ENCODE measurements at regions not wholly inside any gene's neighbourhood (a gene's known extent, or its start where the extent isn't known, plus 50 kb on each side); places are given as distances from the start of the nearest gene placed in this dataset.

DNA sequence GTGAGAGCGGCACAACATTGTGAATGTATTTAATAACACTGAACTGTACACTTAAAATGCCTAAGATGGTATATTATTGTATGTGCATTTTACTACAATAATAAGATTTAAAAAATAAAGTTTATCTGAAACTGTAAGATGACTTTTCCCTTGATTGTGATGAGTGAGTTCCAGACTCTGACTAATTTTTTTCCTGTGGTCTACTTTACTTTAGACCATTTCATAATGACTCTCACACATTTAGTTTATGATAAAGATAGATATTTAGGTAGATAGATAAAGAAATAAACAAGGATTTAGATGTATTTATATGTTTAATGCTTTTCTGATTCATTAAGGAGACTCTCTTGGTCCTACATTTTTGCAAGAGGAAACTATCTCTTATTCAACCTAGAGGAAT, 835.9 kb upstream of the SORCS1 start:
- Mint-ChIP-seq H3K4me3 (ENCODE audit: unreplicated experiment) (no peak overlapping the region), H3K4me1 (ENCODE audit: low read depth, unreplicated experiment) (no peaks in the 10 kb centered on the region), H3K27me3 (ENCODE audit: insufficient read depth, unreplicated experiment) (peaks cover 3% of the 10 kb centered on the region), H3K36me3 (ENCODE audit: insufficient read depth, unreplicated experiment) (no peaks in the 10 kb centered on the region), H3K27ac (ENCODE audit: unreplicated experiment) (no peak overlapping the region), H3K9me3 (ENCODE audit: unreplicated experiment) (no peaks in the 10 kb centered on the region)
- DNase-seq: no peak
- intact Hi-C loops (cut with micrococcal nuclease; ENCODE audit: unreplicated experiment): no loop called here
- BruUV-seq (replicated peaks): no TSS peak
- ChIA-PET POLR2A (no interaction called here), CTCF (no interaction called here)
- no peaks in the 10 kb centered on the region for H3K36me3 ChIP-seq (ENCODE audit: control insufficient read depth, insufficient read depth, low read length)
- H3K27me3 ChIP-seq (replicated peaks; ENCODE audit: control insufficient read depth, insufficient read depth, low read length): no peaks in the 10 kb centered on the region
- no peaks in the 10 kb centered on the region for H3K4me1 ChIP-seq
- H3K4me3 ChIP-seq (ENCODE audit: low read depth, low read length): no peak overlapping the region
- TF ChIP-seq, protein P1, sequence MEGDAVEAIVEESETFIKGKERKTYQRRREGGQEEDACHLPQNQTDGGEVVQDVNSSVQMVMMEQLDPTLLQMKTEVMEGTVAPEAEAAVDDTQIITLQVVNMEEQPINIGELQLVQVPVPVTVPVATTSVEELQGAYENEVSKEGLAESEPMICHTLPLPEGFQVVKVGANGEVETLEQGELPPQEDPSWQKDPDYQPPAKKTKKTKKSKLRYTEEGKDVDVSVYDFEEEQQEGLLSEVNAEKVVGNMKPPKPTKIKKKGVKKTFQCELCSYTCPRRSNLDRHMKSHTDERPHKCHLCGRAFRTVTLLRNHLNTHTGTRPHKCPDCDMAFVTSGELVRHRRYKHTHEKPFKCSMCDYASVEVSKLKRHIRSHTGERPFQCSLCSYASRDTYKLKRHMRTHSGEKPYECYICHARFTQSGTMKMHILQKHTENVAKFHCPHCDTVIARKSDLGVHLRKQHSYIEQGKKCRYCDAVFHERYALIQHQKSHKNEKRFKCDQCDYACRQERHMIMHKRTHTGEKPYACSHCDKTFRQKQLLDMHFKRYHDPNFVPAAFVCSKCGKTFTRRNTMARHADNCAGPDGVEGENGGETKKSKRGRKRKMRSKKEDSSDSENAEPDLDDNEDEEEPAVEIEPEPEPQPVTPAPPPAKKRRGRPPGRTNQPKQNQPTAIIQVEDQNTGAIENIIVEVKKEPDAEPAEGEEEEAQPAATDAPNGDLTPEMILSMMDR (IDR thresholded peaks at IDR 0.05; ENCODE audit: insufficient read depth in 1 of 2, low read depth in 1 of 2, low read length in 1 of 2, severe bottlenecking in 1 of 2, unreplicated experiment in 1 of 2): no peak
- no peaks in the 10 kb centered on the region for H3K9me3 ChIP-seq

DNA sequence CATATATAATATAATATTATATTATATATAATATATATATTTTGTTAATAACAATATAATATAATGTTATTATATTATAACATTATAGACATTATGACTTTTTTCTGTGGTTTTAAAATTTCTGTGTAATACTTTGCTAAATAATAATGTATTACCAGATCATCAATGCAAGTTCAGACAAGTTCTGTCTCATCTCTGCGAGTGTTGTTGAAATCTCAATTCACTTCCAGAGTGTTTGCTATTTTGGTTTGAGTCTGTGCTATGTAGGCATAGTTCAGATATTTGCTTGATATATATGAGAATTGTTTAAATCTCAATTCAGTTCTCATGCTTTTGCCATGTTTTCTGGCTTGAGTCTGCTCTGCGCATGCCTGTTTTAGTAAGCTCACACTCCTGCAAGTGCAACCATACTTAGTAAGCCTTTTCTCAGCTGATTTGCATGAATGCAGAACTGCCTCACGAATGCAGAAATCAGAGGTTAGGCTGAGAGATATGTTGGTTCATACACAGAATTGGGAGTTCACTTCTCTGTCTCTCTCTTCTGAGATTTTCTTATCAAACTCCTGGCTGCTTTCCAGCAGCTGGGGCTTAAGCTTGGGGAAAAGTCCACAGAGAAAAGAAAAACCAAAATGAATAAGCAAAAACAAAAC, 830.2 kb upstream of the SORCS1 start:
- Histone ChIP-seq H3K9me3 (no peaks in the 10 kb centered on the region), H3K27me3 (replicated peaks; ENCODE audit: control insufficient read depth, insufficient read depth, low read length) (no peaks in the 10 kb centered on the region), H3K36me3 (ENCODE audit: control insufficient read depth, insufficient read depth, low read length) (no peaks in the 10 kb centered on the region), H3K4me1 (no peaks in the 10 kb centered on the region), H3K4me3 (ENCODE audit: low read depth, low read length) (no peak overlapping the region)
- Mint-ChIP-seq H3K9me3 (ENCODE audit: unreplicated experiment) (no peaks in the 10 kb centered on the region), H3K4me3 (ENCODE audit: unreplicated experiment) (no peak overlapping the region), H3K4me1 (ENCODE audit: low read depth, unreplicated experiment) (no peaks in the 10 kb centered on the region), H3K27ac (ENCODE audit: unreplicated experiment) (no peak overlapping the region), H3K27me3 (ENCODE audit: insufficient read depth, unreplicated experiment) (no peaks in the 10 kb centered on the region), H3K36me3 (ENCODE audit: insufficient read depth, unreplicated experiment) (no peaks in the 10 kb centered on the region)
- no peak for DNase-seq
- ChIA-PET POLR2A (no interaction called here), CTCF (no interaction called here)
- intact Hi-C loops (cut with micrococcal nuclease; ENCODE audit: unreplicated experiment): no loop called here
- TF ChIP-seq, protein P1 (IDR thresholded peaks at IDR 0.05; ENCODE audit: insufficient read depth in 1 of 2, low read depth in 1 of 2, low read length in 1 of 2, severe bottlenecking in 1 of 2, unreplicated experiment in 1 of 2): no peak
- BruUV-seq (replicated peaks): no TSS peak

DNA sequence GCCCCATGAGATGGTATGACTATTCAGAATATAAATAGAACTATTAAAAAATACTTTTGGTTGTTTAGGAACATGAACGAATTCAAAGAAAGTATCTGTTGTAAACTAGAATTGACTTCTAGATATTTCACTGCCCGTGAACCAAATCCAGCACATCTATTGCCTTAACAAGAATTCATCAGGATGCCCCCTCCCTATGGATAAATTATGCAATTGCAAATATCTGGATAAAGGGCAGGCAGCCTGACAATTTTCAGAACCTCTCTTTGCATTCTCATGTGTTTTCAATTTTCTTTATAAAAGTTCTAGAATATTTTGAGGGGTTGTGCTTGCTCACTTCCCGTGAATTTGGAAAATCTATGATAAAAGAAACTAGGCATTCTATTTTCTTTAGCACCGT, 822.1 kb upstream of the SORCS1 start:
- Mint-ChIP-seq H3K27ac (ENCODE audit: unreplicated experiment) (no peak overlapping the region), H3K27me3 (ENCODE audit: insufficient read depth, unreplicated experiment) (peaks cover 2% of the 10 kb centered on the region), H3K4me3 (ENCODE audit: unreplicated experiment) (no peak overlapping the region), H3K4me1 (ENCODE audit: low read depth, unreplicated experiment) (no peaks in the 10 kb centered on the region), H3K36me3 (ENCODE audit: insufficient read depth, unreplicated experiment) (no peaks in the 10 kb centered on the region), H3K9me3 (ENCODE audit: unreplicated experiment) (no peaks in the 10 kb centered on the region)
- intact Hi-C loops (cut with micrococcal nuclease; ENCODE audit: unreplicated experiment): no loop called here
- TF ChIP-seq, protein P1 (IDR thresholded peaks at IDR 0.05; ENCODE audit: insufficient read depth in 1 of 2, low read depth in 1 of 2, low read length in 1 of 2, severe bottlenecking in 1 of 2, unreplicated experiment in 1 of 2): no peak
- Histone ChIP-seq H3K27me3 (replicated peaks; ENCODE audit: control insufficient read depth, insufficient read depth, low read length) (no peaks in the 10 kb centered on the region), H3K36me3 (ENCODE audit: control insufficient read depth, insufficient read depth, low read length) (no peaks in the 10 kb centered on the region), H3K4me3 (ENCODE audit: low read depth, low read length) (no peak overlapping the region), H3K4me1 (no peaks in the 10 kb centered on the region), H3K9me3 (no peaks in the 10 kb centered on the region)
- CTCF ChIA-PET: no interaction called here
- no peak for DNase-seq
- no TSS peak for BruUV-seq (replicated peaks)
- POLR2A ChIA-PET: no interaction called here
